Activated CD4-positive, CD25-positive, alpha-beta regulatory T cell treated with anti-CD3 and anti-CD28 coated beads, Interleukin-2, amount 50 U/mL, for 16 hours (primary cell): ENCODE measurements at regions not wholly inside any gene's neighbourhood (a gene's known extent, or its start where the extent isn't known, plus 50 kb on each side); places are given as distances from the start of the nearest gene placed in this dataset.

Experiments
- DNase-seq: peaks from one replicate; pipeline ENCODE4 v3.0.0-alpha.2; 2020; ENCODE audit warnings: low read depth, low spot score

DNA sequence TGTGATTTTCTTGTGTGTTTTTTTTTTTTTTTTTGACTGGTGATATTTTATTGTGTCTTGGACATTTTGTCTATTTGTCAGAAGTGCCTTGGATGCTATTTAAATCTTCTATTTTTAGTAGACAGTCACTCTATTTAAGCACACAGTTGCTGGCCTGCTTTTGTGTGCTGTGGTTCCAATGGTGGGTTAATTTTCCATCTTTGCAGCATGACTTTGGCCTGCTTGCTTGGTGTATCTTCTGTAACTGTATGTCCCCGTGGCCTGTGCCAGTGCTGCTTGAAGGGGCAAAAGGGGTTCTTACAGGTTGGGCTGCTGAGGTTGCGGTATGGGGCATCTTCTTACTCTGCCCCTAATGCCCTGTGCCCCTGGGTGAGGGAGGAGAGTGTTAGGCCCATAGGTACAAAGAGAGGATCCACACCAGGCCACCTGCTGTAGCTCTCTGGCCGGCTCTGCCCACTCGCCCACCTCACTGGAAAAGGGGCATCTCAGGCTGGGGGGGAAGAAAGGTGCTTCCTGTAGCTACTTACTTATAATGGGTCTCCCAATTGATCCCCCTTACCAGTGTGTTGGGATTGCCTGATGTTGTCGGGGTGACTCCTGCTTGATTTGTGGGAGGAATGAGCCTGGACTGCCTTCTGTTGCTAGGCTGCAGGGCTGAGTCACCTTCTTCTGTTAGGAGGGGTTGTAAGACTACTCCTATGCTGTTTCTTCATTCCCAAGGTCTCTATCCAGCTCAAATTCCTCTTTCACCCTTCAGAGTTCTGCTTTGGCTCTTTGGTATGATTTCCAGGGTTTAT lies 490.0 kb upstream of the HS6ST1 start:
- DNase-seq, result no peak

- DNase-seq, result no peak
Measured at GRCh38 chr2:128809259-128809636, 490.6 kb upstream of the HS6ST1 start.

DNA sequence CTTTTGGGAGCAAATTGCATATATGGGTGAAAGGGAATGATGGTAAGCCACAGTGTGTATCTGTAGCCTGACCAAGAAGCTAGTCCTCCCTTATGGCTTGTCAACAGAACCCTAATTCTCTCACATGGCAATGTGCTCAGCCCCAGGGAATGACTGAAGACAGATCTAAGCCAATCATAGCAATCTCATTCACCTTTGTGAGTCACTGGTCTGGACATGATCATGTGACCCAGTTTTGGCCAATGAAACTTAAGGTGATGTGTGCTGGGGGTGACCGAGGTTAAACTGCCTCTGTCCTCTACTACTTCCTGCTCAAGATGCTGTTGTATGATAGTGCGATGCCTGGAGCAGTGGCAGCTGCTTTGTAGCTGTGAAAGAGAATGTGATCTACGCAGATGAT lies 491.2 kb upstream of the HS6ST1 start:
- no peak for DNase-seq

DNA sequence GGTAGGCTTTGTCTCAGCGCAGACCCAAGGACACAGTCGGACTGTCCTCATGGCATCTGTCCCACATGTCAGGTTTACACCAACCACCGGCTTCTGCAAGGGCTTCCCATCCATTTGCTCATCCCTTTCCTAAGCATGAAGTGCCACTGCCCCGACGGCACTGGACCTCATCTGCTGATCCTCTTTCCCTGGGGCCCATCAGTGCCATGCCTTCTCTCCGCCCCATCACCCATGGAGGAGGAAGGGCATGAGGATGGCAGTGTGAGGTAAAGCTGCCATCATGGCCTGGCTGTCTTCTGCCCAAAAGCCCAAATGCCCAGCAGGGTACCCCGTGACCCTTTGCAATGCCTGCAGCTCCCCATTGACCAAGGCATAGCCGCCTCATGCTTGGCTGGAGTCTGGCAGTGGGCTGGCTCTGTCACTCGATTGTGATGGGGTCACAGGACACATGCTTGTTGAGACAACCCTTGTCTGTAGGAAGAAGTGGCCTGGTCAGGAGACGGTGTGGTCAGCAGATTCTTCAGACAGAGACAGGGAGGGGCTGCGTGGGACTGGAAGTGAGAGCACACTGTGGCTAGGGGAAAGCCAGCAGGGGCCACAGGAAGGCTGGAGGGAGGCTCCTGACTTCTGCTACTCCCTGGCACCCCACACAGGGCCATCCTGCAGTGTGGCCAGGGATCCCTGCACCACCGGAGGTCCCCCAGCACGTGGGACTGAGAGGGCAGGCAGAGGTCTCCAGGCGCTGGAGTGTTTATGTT lies 493.7 kb upstream of the HS6ST1 start:
- DNase-seq, result no peak

DNA sequence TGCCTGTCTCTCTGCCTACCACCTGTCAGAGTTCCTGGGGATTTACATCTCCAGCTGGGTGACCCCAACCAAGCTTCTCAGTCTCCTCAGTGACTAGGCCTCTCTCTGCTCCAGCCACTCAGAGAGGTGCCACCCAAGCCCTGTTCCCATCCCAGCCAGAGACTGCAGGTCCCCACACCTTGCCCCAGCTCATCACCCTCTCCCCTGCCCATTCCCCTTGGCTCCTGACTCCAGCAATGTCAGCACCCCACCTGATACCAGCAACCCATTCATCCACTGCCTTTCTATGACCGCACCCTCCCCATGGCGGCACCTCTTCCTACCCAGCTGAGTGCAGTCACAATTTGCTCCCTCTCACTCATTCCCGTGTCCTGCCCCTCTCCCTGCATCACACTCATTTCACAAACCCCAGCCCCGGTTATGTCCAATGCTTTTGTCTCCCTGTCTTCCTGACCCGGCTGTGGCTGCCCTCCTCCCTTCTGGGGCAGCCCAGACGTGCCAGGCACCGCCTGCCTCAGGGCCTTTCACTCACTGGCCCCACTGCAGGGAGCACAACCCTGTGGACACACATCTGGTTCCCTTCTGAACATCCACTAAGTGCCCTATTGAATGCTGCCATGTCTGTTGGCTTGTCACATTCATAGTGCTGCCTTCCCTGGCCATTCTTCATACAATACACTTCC lies 494.8 kb upstream of the HS6ST1 start:
- no peak for DNase-seq

DNA sequence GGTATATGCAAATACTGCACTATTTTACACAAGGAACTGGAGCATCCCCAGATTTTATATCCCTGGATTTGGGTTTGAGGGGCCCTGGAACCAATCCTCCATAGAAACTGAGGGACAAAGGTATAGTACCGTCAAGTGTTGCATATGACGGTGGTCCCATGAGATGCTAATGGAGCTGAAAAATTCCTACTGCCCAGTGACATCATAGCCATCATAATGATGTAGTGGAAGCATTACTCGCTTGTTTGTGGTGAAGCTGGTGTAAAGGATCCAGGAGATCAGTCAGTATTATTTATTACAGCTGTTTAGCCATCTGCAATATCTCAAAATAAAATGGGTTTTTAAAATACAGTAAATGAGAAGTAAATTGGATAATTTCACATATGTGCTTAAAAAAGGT lies 496.6 kb upstream of the HS6ST1 start:
- DNase-seq, result no peak

- no peak for DNase-seq
Measured at GRCh38 chr2:128817171-128817570, 498.5 kb upstream of the HS6ST1 start.

DNA sequence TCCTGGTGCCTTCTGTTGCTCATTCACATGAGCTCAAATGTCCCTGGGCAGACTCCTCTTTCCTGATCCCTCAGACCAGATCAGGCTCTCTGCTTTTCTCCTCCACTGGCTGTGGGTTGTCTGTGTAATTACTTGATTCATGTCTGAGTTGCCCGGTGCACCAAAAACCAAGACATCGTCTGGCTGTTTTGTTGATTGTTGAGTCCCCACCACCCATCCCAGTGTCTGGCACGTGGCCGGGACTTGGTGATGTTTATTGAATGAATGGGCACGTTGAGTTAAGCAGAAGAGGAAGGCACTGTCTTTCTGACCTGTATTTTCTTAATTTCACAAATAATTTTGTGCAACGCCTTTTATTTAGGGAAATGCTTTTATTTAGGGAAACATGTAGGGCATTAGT lies 499.1 kb upstream of the HS6ST1 start:
- no peak for DNase-seq

DNA sequence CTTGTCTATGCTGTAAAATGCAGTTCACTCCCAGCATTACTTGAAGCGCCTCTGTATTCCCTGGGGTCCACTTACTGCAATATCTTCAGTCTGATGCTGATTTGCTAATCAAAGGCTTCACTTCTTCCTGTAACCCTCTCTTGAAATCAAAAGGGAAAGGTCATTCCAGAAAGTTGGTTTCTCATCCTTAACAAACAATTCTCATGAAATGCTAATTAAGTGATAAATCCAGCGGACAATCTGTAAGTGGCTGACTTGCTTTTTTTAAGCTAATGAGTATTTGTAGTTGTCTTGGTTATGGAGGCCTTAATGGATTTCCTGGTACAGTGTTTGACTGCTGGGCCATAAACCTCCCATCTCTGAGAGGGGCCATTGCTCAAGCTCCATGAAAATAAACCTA lies 499.6 kb upstream of the HS6ST1 start:
- DNase-seq, result no peak

GRCh38 chr2:128818704-128819491 lies 500.2 kb upstream of the HS6ST1 start:
- no peak for DNase-seq

DNA sequence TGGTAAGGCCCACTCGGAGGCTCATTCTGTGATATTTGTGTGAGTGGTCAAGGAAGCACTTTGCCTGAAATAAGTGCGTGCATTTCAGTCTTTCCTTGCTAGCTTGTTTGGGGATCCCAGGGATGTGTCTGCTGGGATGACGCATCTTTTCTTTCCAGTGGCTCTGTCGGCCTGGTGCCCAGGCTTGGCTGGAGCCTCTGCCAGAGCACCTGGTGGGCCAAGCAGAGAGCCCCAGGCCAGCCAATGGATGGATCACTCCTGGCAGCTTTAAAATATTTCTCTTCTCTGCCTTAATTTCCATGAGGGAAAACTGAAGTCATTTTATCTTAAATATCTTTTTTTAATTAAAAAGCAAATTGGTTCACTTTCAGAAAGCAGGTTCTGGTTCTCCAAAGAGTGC lies 501.8 kb upstream of the HS6ST1 start:
- DNase-seq, result no peak

DNA sequence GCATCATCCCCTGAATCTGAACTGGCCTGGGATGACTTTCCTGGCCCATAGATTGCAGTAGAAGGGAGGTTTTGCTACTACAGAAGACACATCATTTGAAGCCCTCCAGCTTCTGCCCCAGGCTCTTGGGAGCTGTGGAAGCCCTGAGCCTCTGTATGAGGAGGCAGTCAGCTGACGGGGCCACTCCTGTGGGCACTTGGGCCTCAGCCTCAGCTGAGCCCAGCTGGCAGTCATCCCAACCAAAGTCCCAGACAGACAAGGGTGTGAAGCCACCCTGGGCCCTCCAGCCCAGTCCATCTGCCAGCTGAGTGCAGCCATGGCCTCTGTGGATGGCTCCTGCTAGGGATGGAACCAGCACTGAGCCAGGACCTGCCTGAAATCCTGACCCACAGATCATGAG lies 502.3 kb upstream of the HS6ST1 start:
- DNase-seq, result no peak

DNA sequence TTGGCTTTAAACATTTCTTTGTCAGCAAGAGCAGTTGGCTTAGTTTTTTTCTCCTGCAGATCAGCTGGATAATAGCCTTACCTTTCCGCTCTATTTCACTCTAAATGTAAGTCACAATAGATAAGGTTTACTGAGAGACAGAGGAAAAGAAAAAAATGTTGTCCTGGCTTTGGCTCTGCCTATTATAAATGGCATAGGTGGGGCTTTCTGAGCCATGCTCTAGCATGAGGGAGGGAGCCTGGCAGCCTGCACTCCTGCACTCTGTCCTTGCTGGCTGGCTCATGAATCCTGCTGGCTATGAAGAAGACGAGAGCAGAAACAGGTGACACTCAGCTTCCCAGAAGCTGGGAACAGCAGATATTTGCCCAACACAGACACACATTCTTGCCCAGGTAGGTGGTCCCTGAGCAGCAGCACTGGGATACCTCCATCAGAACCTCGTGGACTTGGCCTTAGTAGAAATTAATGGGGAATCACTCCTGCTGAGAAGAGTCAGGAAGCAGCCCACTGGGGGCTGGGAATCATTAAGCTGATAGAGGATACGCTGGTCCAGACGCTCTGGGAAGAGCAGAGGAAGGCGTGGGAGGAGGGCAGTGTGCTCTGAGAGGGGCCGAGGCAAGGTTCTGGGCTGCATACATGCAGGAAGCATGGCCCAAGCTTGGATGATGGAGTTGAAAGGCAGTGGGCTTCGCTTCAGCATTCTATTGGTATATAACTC lies 514.4 kb upstream of the HS6ST1 start:
- no peak for DNase-seq

DNA sequence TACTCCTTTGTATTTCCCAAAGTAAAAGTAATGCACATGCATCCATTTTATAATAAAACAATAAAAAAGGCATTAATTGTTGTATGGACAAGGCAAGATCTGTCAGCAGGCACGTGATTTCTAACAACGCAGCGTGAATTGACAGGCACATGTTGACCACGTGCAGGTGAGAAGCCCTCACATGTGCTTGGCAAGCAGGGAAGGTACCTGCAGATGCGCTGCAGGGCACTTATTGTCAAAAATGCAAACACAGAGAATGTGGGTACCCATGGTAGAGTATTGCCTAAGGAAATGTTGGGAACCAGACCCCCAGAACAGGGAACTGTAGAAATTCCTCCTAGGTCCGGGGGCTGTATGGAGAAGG lies 515.0 kb upstream of the HS6ST1 start:
- DNase-seq, result no peak

DNA sequence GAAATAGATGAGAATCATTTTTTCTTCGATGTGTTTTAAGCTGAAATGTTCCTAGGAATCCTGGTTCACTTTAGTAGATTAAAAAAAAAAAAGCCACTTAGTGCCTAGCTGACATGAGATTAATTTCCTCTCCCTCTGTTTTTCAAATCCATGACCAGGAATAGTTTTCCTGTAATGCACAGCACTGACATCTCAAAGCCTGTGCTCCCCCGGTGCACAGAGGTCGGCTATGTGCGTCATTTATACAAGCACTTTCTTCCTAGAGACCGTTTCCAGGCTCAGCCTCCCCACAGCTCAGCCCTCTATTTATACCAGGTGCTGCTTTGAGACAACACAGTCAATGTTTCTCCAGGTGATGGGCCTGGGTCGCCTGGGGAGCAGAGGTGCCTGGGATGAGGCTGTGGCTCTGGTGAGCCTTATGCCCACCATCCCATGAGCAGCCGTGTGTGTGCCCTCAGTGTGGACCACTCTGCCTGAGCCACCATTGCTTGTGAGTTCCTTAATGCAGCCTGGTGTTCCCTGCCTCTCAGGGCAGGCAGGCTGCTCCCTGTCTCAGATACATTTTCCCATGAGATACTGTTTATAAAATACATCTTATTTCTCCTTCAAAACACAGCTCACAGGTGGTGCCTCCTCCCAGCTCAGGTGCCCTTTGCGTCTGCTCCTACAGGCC lies 515.7 kb upstream of the HS6ST1 start:
- DNase-seq, result no peak

DNA sequence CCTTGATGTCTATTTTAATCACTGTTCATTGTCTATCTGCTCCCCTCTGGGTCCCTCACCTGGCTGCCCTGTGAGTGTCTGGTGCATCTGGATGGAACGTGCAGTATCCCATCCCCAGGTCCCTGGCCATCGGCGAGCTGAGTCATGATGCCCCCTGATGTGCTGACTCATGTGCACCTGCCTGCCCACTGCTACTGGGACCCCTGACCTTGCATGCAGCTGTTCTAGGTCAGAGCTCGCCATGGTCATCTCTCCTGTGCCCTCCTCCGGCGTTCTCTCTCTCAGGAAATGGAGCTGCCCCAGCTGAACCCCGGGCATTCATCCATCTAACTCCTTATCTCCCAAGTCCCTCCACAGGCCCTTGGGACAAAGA lies 516.2 kb upstream of the HS6ST1 start:
- DNase-seq, result no peak

- no peak for DNase-seq
Measured at GRCh38 chr2:128835342-128835855, 516.7 kb upstream of the HS6ST1 start.

DNA sequence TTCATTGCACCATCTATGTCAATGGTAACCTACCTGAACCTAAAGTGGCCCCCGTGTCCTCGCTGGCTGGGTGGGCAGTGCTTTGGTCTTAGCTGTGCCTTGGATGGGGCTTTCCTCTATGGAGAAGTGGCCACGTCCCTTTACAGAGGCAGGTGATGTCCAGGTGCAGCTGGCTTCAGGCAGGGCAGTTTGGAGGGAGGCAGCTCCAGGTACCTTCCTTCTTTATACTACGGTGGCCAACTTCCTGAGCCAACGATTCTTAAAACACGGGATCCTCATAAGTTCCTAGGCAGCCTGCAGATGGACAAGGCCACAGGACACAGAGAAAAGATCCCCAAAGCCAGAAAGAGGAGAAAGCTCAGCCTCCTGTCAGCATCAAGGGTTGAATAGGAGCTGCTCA lies 517.3 kb upstream of the HS6ST1 start:
- no peak for DNase-seq

GRCh38 chr2:128836559-128837100 lies 518.0 kb upstream of the HS6ST1 start:
- no peak for DNase-seq

GRCh38 chr2:128838244-128838643 lies 519.6 kb upstream of the HS6ST1 start:
- no peak for DNase-seq
